ENCODE measurements at regions not wholly inside any gene's neighbourhood (a gene's known extent, or its start where the extent isn't known, plus 50 kb on each side); places are given as distances from the start of the nearest gene placed in this dataset.

DNA sequence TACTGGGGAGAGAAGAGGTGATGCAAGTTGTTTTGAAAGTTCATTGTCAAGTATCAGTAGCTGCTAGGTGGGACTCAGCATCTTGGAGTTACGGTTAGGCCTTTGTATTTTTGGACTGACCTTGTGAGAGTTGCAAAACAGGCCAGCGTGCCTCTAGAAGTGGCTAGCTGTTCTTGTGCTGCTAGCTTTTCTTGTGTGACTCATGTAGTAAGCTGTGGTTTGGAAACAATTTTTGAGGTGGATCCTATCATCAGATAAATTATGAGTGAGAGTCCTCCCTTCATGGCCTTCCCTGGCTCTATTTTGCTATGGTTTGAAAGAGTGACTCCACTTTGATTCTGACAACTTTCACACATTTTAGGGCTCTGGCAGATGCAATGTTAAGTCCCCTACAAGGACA, 409.2 kb upstream of the HS6ST1 start:
- Mint-ChIP-seq H3K9me3 (peaks cover 7% of the 10 kb centered on the region), H3K27me3 (peaks cover 4% of the 10 kb centered on the region)
- CTCF ChIA-PET, result no interaction called here

DNA sequence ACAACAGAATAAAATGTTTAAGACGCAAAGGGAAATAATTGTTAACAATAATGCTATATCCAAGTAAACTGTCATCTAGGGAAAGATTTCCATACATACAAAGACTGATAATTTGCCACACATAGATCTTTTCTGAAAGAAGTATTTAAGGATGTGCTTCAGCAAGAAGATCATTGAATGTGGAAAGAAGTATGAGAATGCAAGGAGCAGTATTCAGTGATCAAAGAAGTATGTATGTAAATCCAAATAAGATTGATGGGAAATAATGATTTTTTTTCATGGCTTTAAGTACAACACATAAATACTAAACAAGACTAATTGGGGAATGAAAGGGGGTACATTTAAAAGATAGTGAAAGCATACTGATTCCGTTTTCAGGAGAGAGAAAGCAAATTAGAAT, 410.4 kb upstream of the HS6ST1 start:
- Mint-ChIP-seq H3K36me3 (ENCODE audit: low read depth) (no peaks in the 10 kb centered on the region), H3K27ac (no peak overlapping the region), H3K4me3 (no peak overlapping the region), H3K27me3 (peaks cover 16% of the 10 kb centered on the region), H3K4me1 (ENCODE audit: low read depth) (no peaks in the 10 kb centered on the region), H3K9me3 (peaks cover 7% of the 10 kb centered on the region)
- intact Hi-C loops (cut with DNase I, micrococcal nuclease), result no loop called here
- Histone ChIP-seq H3K27ac (ENCODE audit: low read depth in 1 of 2, low read length in 2 of 2) (no peak overlapping the region), H3K36me3 (ENCODE audit: insufficient read depth, low read length) (no peaks in the 10 kb centered on the region), H3K4me3 (ENCODE audit: low read length) (no peak overlapping the region), H3K27me3 (ENCODE audit: control insufficient read depth in 1 of 2, insufficient read depth in 2 of 2, low read length in 2 of 2) (peaks cover 0 to 4% of the 10 kb centered on the region in 2 experiments), H3K9me3 (ENCODE audit: control insufficient read depth in 1 of 2, insufficient read depth in 1 of 2, low read length in 2 of 2) (peaks cover 0 to 7% of the 10 kb centered on the region in 2 experiments), H3K4me1 (ENCODE audit: insufficient read depth, low read length) (no peaks in the 10 kb centered on the region)
- TF ChIP-seq, protein P1, sequence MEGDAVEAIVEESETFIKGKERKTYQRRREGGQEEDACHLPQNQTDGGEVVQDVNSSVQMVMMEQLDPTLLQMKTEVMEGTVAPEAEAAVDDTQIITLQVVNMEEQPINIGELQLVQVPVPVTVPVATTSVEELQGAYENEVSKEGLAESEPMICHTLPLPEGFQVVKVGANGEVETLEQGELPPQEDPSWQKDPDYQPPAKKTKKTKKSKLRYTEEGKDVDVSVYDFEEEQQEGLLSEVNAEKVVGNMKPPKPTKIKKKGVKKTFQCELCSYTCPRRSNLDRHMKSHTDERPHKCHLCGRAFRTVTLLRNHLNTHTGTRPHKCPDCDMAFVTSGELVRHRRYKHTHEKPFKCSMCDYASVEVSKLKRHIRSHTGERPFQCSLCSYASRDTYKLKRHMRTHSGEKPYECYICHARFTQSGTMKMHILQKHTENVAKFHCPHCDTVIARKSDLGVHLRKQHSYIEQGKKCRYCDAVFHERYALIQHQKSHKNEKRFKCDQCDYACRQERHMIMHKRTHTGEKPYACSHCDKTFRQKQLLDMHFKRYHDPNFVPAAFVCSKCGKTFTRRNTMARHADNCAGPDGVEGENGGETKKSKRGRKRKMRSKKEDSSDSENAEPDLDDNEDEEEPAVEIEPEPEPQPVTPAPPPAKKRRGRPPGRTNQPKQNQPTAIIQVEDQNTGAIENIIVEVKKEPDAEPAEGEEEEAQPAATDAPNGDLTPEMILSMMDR (IDR thresholded peaks at IDR 0.05), result no peak
- ChIA-PET POLR2A (no interaction called here), CTCF (no interaction called here)
- ATAC-seq (ENCODE audit: poor library complexity) (no peak), DNase-seq (no peak)

More for the DNA sequence above, 409.2 kb upstream of the HS6ST1 start:
- ATAC-seq (ENCODE audit: poor library complexity) (no peak), DNase-seq (no peak)
- Mint-ChIP-seq H3K4me1 (ENCODE audit: low read depth) (no peaks in the 10 kb centered on the region), H3K4me3 (no peak overlapping the region), H3K36me3 (ENCODE audit: low read depth) (no peaks in the 10 kb centered on the region), H3K27ac (no peak overlapping the region)
- Histone ChIP-seq H3K27me3 (ENCODE audit: control insufficient read depth in 1 of 2, insufficient read depth in 2 of 2, low read length in 2 of 2) (peaks cover 0 to under 1% of the 10 kb centered on the region in 2 experiments), H3K36me3 (ENCODE audit: insufficient read depth, low read length) (no peaks in the 10 kb centered on the region), H3K27ac (ENCODE audit: low read depth in 1 of 2, low read length in 2 of 2) (no peak overlapping the region), H3K4me1 (ENCODE audit: insufficient read depth, low read length) (no peaks in the 10 kb centered on the region), H3K9me3 (ENCODE audit: control insufficient read depth in 1 of 2, insufficient read depth in 1 of 2, low read length in 2 of 2) (peaks cover 0 to 7% of the 10 kb centered on the region in 2 experiments), H3K4me3 (ENCODE audit: low read length) (no peak overlapping the region)
- intact Hi-C loops (cut with DNase I, micrococcal nuclease), result no loop called here
- TF ChIP-seq, protein P1 (IDR thresholded peaks at IDR 0.05), result no peak
- POLR2A ChIA-PET, result no interaction called here

DNA sequence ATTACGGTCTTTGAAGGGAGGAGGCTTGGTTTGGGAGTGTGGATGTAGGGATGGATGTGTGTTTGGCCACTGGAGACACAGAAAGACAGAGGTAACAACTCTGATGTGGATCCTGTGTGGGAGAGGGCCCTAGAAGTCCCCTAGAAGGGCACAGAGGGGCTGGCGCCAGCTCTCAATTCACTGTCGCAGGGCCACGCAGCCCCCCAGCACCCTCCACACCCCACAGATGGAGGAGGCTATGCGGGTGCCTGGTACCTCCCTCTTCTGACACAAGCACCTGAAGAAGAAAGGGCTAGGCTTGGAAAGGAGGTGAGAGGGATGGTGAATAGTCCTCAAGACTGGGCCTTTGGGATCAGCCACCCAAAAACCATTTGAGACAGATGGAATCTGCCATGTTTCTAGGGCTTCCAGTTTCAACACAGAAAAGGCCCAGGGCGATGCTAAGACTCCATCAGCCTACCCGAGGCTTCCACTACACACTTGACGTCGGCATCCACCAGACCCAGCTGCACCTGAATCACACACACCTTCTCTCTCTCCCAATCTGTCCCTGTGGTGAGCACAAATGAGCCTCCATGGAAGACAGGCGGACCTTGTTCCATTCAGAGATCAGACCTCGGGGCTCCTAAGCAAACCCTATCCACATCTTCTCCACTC, 413.5 kb upstream of the HS6ST1 start:
- Mint-ChIP-seq H3K4me1 (ENCODE audit: low read depth) (peaks cover 6% of the 10 kb centered on the region), H3K27ac (no peak overlapping the region), H3K27me3 (peaks cover 31% of the 10 kb centered on the region), H3K4me3 (no peak overlapping the region), H3K9me3 (peaks cover 7% of the 10 kb centered on the region), H3K36me3 (ENCODE audit: low read depth) (no peaks in the 10 kb centered on the region)
- intact Hi-C loops (cut with DNase I, micrococcal nuclease), result loop anchor here (10.0 kb wide), 2 partner anchors 1123 to 1193 kb away; no protein-coding TSS in a partner anchor
- DNase-seq, result no peak
- H3K4me1 ChIP-seq (ENCODE audit: insufficient read depth, low read length), result peaks cover 7% of the 10 kb centered on the region
- no peaks in the 10 kb centered on the region for H3K36me3 ChIP-seq (ENCODE audit: insufficient read depth, low read length)
- peaks cover 3 to 12% of the 10 kb centered on the region in 2 experiments for H3K27me3 ChIP-seq (ENCODE audit: control insufficient read depth in 1 of 2, insufficient read depth in 2 of 2, low read length in 2 of 2)
- H3K4me3 ChIP-seq (ENCODE audit: low read length), result no peak overlapping the region
- POLR2A ChIA-PET, result no interaction called here
- H3K27ac ChIP-seq (ENCODE audit: low read depth in 1 of 2, low read length in 2 of 2), result no peak overlapping the region
- TF ChIP-seq, protein P1 (IDR thresholded peaks at IDR 0.05), result no peak
- ATAC-seq (ENCODE audit: poor library complexity), result no peak
- CTCF ChIA-PET, result no interaction called here
- peaks cover 0 to 4% of the 10 kb centered on the region in 2 experiments for H3K9me3 ChIP-seq (ENCODE audit: control insufficient read depth in 1 of 2, insufficient read depth in 1 of 2, low read length in 2 of 2)

Data from CD4-positive, alpha-beta T cell (primary cell).